CD1c-positive myeloid dendritic cell (primary cell): ENCODE measurements at regions not wholly inside any gene's neighbourhood (a gene's known extent, or its start where the extent isn't known, plus 50 kb on each side); places are given as distances from the start of the nearest gene placed in this dataset.

Source experiments
- DNase-seq: peaks from one replicate; pipeline ENCODE4 v3.0.0-alpha.2; 2016; ENCODE audit errors: extremely low spot score

- DNase-seq, result no peak
Observed at GRCh38 chr9:108607607-108608006, 248.2 kb downstream of the ACTL7B start.

- no peak for DNase-seq
Observed at GRCh38 chr9:108606401-108606800, 249.4 kb downstream of the ACTL7B start.

GRCh38 chr9:108603141-108603540 lies 252.6 kb downstream of the ACTL7B start:
- no peak for DNase-seq

- DNase-seq, result no peak
Observed at GRCh38 chr9:108600896-108601295, 254.9 kb downstream of the ACTL7B start.

- no peak for DNase-seq
Observed at GRCh38 chr9:108599571-108599970, 256.2 kb downstream of the ACTL7B start.

- no peak for DNase-seq
Observed at GRCh38 chr9:108591121-108591520, 264.7 kb downstream of the ACTL7B start.

- peak; percentile 9 for DNase-seq
Observed at GRCh38 chr9:108588246-108588645, 267.5 kb downstream of the ACTL7B start.

- DNase-seq, result peak; percentile 2
Observed at GRCh38 chr9:108586471-108587139, 269.2 kb downstream of the ACTL7B start.

- DNase-seq, result no peak
Observed at GRCh38 chr9:108584860-108585259, 270.9 kb downstream of the ACTL7B start.

GRCh38 chr9:108582726-108583125 lies 273.1 kb downstream of the ACTL7B start:
- no peak for DNase-seq

GRCh38 chr9:108579757-108580439 lies 275.9 kb downstream of the ACTL7B start:
- DNase-seq, result peak; percentile 5

- DNase-seq, result no peak
Observed at GRCh38 chr9:108575276-108575675, 280.5 kb downstream of the ACTL7B start.

- no peak for DNase-seq
Observed at GRCh38 chr9:108569624-108570023, 286.2 kb downstream of the ACTL7B start.

- no peak for DNase-seq
Observed at GRCh38 chr9:108568093-108568492, 287.7 kb downstream of the ACTL7B start.

GRCh38 chr9:108567571-108567970 lies 288.2 kb downstream of the ACTL7B start:
- no peak for DNase-seq

GRCh38 chr9:108565651-108566378 lies 290.0 kb downstream of the ACTL7B start:
- peak; percentile 79 for DNase-seq

GRCh38 chr9:108562176-108562575 lies 293.6 kb downstream of the ACTL7B start:
- no peak for DNase-seq

GRCh38 chr9:108559432-108559831 lies 296.4 kb downstream of the ACTL7B start:
- DNase-seq, result no peak

- DNase-seq, result no peak
Observed at GRCh38 chr9:108554831-108555230, 301.0 kb downstream of the ACTL7B start.

- peak; percentile 30 for DNase-seq
Observed at GRCh38 chr9:108553111-108553635, 302.6 kb downstream of the ACTL7B start.

- peak; percentile 21 for DNase-seq
Observed at GRCh38 chr9:108552459-108553040, 303.2 kb downstream of the ACTL7B start.
